HG02938 (cell line): ENCODE measurements at regions not wholly inside any gene's neighbourhood (a gene's known extent, or its start where the extent isn't known, plus 50 kb on each side); places are given as distances from the start of the nearest gene placed in this dataset.
A peak's percentile ranks its signal among the peaks of the same experiment; 100 is the strongest.

Experiments used
- ATAC-seq: cut with Tn5 transposase; IDR thresholded peaks from one replicate; pipeline ENCODE4 v1.9.1; 2021; ENCODE audit warnings: mild to moderate bottlenecking, moderate library complexity; ENCODE audit not compliant: unreplicated experiment

GRCh38 chr4:156252358-156252921 is 298.8 kb upstream of the CTSO start:
- ATAC-seq = no peak

GRCh38 chr4:156251373-156252065 is 297.9 kb upstream of the CTSO start:
- no peak for ATAC-seq

GRCh38 chr4:156248917-156249316 is 295.3 kb upstream of the CTSO start:
- ATAC-seq = no peak

GRCh38 chr4:156247470-156247869 is 293.8 kb upstream of the CTSO start:
- ATAC-seq = no peak

- no peak for ATAC-seq
These were observed 289.3 kb upstream of the CTSO start for GRCh38 chr4:156243015-156243414.

- ATAC-seq = no peak
These were observed 288.7 kb upstream of the CTSO start for GRCh38 chr4:156242390-156242789.

GRCh38 chr4:156241896-156242295 is 288.2 kb upstream of the CTSO start:
- no peak for ATAC-seq

- no peak for ATAC-seq
These were observed 284.5 kb upstream of the CTSO start for GRCh38 chr4:156238171-156238570.

- no peak for ATAC-seq
These were observed 283.6 kb upstream of the CTSO start for GRCh38 chr4:156237231-156237630.

- no peak for ATAC-seq
These were observed 276.5 kb upstream of the CTSO start for GRCh38 chr4:156230176-156230575.

GRCh38 chr4:156228676-156229075 is 275.0 kb upstream of the CTSO start:
- no peak for ATAC-seq

GRCh38 chr4:156227321-156227720 is 273.7 kb upstream of the CTSO start:
- ATAC-seq = no peak

GRCh38 chr4:156223985-156224384 is 270.3 kb upstream of the CTSO start:
- ATAC-seq = no peak

- no peak for ATAC-seq
These were observed 263.6 kb upstream of the CTSO start for GRCh38 chr4:156217236-156217635.

- peak; percentile 97 for ATAC-seq
These were observed 247.4 kb upstream of the CTSO start for GRCh38 chr4:156201050-156201449.

GRCh38 chr4:156198511-156198910 is 244.8 kb upstream of the CTSO start:
- ATAC-seq = no peak

GRCh38 chr4:156197216-156197615 is 243.6 kb upstream of the CTSO start:
- no peak for ATAC-seq

- ATAC-seq = no peak
These were observed 243.1 kb upstream of the CTSO start for GRCh38 chr4:156196722-156197121.

GRCh38 chr4:156195914-156196313 is 242.2 kb upstream of the CTSO start:
- peak; percentile 91 for ATAC-seq

GRCh38 chr4:156194896-156195295 is 241.2 kb upstream of the CTSO start:
- no peak for ATAC-seq

- no peak for ATAC-seq
These were observed 240.1 kb upstream of the CTSO start for GRCh38 chr4:156193800-156194199.

- no peak for ATAC-seq
These were observed 239.4 kb upstream of the CTSO start for GRCh38 chr4:156193106-156193505.

- no peak for ATAC-seq
These were observed 238.4 kb upstream of the CTSO start for GRCh38 chr4:156192033-156192432.
